PC-9 (cell line): ENCODE measurements at regions not wholly inside any gene's neighbourhood (a gene's known extent, or its start where the extent isn't known, plus 50 kb on each side); places are given as distances from the start of the nearest gene placed in this dataset.

Source experiments
- BruUV-seq: library from RNA; stranded (reverse); fragments of 400-500 nt; replicated peaks from 2 replicates; lab custom pipeline; 2021; lab: Mats Ljungman, UMichigan
- CTCF ChIA-PET: fragments of 300-600 bp; sonication (Branson Sonifier 250); formaldehyde crosslinking; loops from one replicate; lab custom pipeline; 2022; ENCODE audit warnings: antibody characterized with exemption; lab: Charles Lee
- POLR2A ChIA-PET: fragments of 300-600 bp; sonication (Branson Sonifier 250); formaldehyde crosslinking; loops from one replicate; lab custom pipeline; 2022; ENCODE audit warnings: antibody characterized with exemption; ENCODE audit not compliant: unreplicated experiment; lab: Charles Lee
- DNase-seq, 2 experiments: peaks; one replicate each; pipeline versions ENCODE4 v3.0.0 to v3.0.0-alpha.2; 2015 to 2022; ENCODE audit warnings: mixed read lengths in 1 of 2
- H2AFZ ChIP-seq: fragments of 200-600 bp; sonication (generic); 2 replicates; pipeline ENCODE4 v1.8.1; 2017; ENCODE audit warnings: antibody characterized with exemption
- H3F3A ChIP-seq: fragments of 200-600 bp; sonication (generic); 2 replicates; pipeline ENCODE4 v1.8.1; 2017; ENCODE audit warnings: antibody characterized with exemption, mild to moderate bottlenecking, low read depth; ENCODE audit not compliant: insufficient read depth
- H3K27ac ChIP-seq: fragments of 200-600 bp; sonication (generic); 2 replicates; pipeline ENCODE4 v1.6.1; 2016; ENCODE audit warnings: mixed run types
- H3K27me3 ChIP-seq: fragments of 200-600 bp; sonication (generic); 2 replicates; pipeline ENCODE4 v1.6.1; 2016; ENCODE audit warnings: low read depth, mixed run types; ENCODE audit not compliant: insufficient read depth
- H3K36me3 ChIP-seq: fragments of 200-600 bp; sonication (generic); 2 replicates; pipeline ENCODE4 v1.6.1; 2016; ENCODE audit warnings: low read depth, mixed run types
- H3K4me1 ChIP-seq: fragments of 200-600 bp; sonication (generic); replicated peaks from 2 replicates; pipeline ENCODE4 v1.6.1; 2016; ENCODE audit warnings: mixed run types; ENCODE audit not compliant: insufficient read depth
- H3K4me2 ChIP-seq: fragments of 200-600 bp; sonication (generic); 2 replicates; pipeline ENCODE4 v1.6.1; 2017; ENCODE audit warnings: mixed run types
- H3K4me3 ChIP-seq: fragments of 200-600 bp; sonication (generic); 2 replicates; pipeline ENCODE4 v1.6.1; 2016; ENCODE audit warnings: mixed run types
- H3K79me2 ChIP-seq: fragments of 200-600 bp; sonication (generic); 2 replicates; pipeline ENCODE4 v1.6.1; 2017; ENCODE audit warnings: low read depth, mixed run types
- H3K9me2 ChIP-seq: fragments of 200-600 bp; sonication (generic); 2 replicates; pipeline ENCODE4 v1.8.1; 2017; ENCODE audit warnings: mild to moderate bottlenecking; ENCODE audit not compliant: insufficient read depth
- H3K9me3 ChIP-seq: fragments of 200-600 bp; sonication (generic); 2 replicates; pipeline ENCODE4 v1.8.1; 2016; ENCODE audit warnings: low read depth; ENCODE audit not compliant: insufficient read depth
- H4K20me1 ChIP-seq: fragments of 200-600 bp; sonication (generic); 2 replicates; pipeline ENCODE4 v1.8.1; 2017; ENCODE audit not compliant: insufficient read depth
- CTCF ChIP-seq: fragments of 200-600 bp; sonication (generic); conservative IDR thresholded peaks from 2 replicates; pipeline ENCODE4 v1.6.1; 2017; ENCODE audit warnings: mixed run types, antibody characterized with exemption, mild to moderate bottlenecking, moderate library complexity
- EZH2 ChIP-seq: fragments of 200-600 bp; sonication (generic); IDR thresholded peaks from 2 replicates; pipeline ENCODE4 v1.8.0; 2017; ENCODE audit warnings: antibody characterized with exemption, low read depth
- intact Hi-C: fragments of 100-400 bp; cut with micrococcal nuclease; formaldehyde crosslinking; loops from one replicate; pipeline ENCODE4 v1.10.0; 2022; ENCODE audit not compliant: unreplicated experiment

GRCh38 chr16:54365990-54366634 lies 79.5 kb upstream of the IRX3 start:
- Histone ChIP-seq H3K4me2 (no peak overlapping the region), H3K27me3 (no peaks in the 10 kb centered on the region), H3K4me1 (no peaks in the 10 kb centered on the region), H3K9me2 (no peaks in the 10 kb centered on the region), H2AFZ (no peak overlapping the region), H3K36me3 (no peaks in the 10 kb centered on the region), H3K9me3 (no peaks in the 10 kb centered on the region), H3K4me3 (no peak overlapping the region), H3K27ac (no peak overlapping the region), H3F3A (no peaks in the 10 kb centered on the region), H4K20me1 (no peaks in the 10 kb centered on the region), H3K79me2 (no peaks in the 10 kb centered on the region)
- intact Hi-C loops: no loop called here
- ChIA-PET POLR2A (no interaction called here), CTCF (no interaction called here)
- TF ChIP-seq CTCF (no peak), EZH2 (no peak)
- no TSS peak for BruUV-seq
- DNase-seq: no peak

GRCh38 chr16:54363766-54364165 lies 77.2 kb upstream of the IRX3 start:
- Histone ChIP-seq H3K9me3 (no peaks in the 10 kb centered on the region), H3K9me2 (no peaks in the 10 kb centered on the region), H3K36me3 (no peaks in the 10 kb centered on the region), H3K4me2 (no peak overlapping the region), H3K4me1 (no peaks in the 10 kb centered on the region), H3K4me3 (no peak overlapping the region), H3K27me3 (no peaks in the 10 kb centered on the region), H4K20me1 (no peaks in the 10 kb centered on the region), H2AFZ (no peak overlapping the region), H3K79me2 (no peaks in the 10 kb centered on the region), H3F3A (no peaks in the 10 kb centered on the region), H3K27ac (no peak overlapping the region)
- POLR2A ChIA-PET: no interaction called here
- DNase-seq: no peak
- TF ChIP-seq CTCF: no peak
- TF ChIP-seq EZH2: no peak
- intact Hi-C loops: no loop called here
- BruUV-seq: no TSS peak
- CTCF ChIA-PET: no interaction called here

- no peak overlapping the region for H3K4me2 ChIP-seq
- no peaks in the 10 kb centered on the region for H3K9me2 ChIP-seq
- H3K36me3 ChIP-seq: no peaks in the 10 kb centered on the region
- no peaks in the 10 kb centered on the region for H3K27me3 ChIP-seq
- H3K4me1 ChIP-seq: no peaks in the 10 kb centered on the region
- no peaks in the 10 kb centered on the region for H4K20me1 ChIP-seq
- POLR2A ChIA-PET: no interaction called here
- TF ChIP-seq CTCF: no peak
- no peak for TF ChIP-seq EZH2
- H3F3A ChIP-seq: no peaks in the 10 kb centered on the region
- intact Hi-C loops: no loop called here
- H3K9me3 ChIP-seq: no peaks in the 10 kb centered on the region
- no TSS peak for BruUV-seq
- H3K4me3 ChIP-seq: no peak overlapping the region
- CTCF ChIA-PET: no interaction called here
- H3K79me2 ChIP-seq: no peaks in the 10 kb centered on the region
- H2AFZ ChIP-seq: no peak overlapping the region
- no peak for DNase-seq
- H3K27ac ChIP-seq: no peak overlapping the region
Observed at GRCh38 chr16:54362591-54363206, 76.1 kb upstream of the IRX3 start.
